ENCODE measurements at regions not wholly inside any gene's neighbourhood (a gene's known extent, or its start where the extent isn't known, plus 50 kb on each side); places are given as distances from the start of the nearest gene placed in this dataset.

GRCh38 chr4:95987851-95988250 lies 148.0 kb downstream of the PDHA2 start:
- Histone ChIP-seq H3K36me3 (ENCODE audit: insufficient read depth, low read length, poor library complexity, severe bottlenecking) (no peaks in the 10 kb centered on the region), H3K27ac (ENCODE audit: low read depth, low read length, poor library complexity, severe bottlenecking) (no peak overlapping the region), H3K27me3 (replicated peaks; ENCODE audit: insufficient read depth, low read depth, low read length, poor library complexity) (no peaks in the 10 kb centered on the region), H3K4me3 (ENCODE audit: low read depth, low read length, poor library complexity, severe bottlenecking) (no peak overlapping the region), H3K4me1 (ENCODE audit: insufficient read depth, low read length, poor library complexity, severe bottlenecking) (no peaks in the 10 kb centered on the region), H3K9me3 (ENCODE audit: low read depth, low read length, poor library complexity, severe bottlenecking) (no peaks in the 10 kb centered on the region)
- no peak for TF ChIP-seq EZH2 (IDR thresholded peaks at IDR 0.05; ENCODE audit: borderline replicate concordance, low read depth, low read length, poor library complexity, severe bottlenecking)
- TF ChIP-seq CTCF (conservative IDR thresholded peaks at IDR 0.05; ENCODE audit: low read depth, low read length) = no peak
- DNase-seq (ENCODE audit: low spot score) = no peak
- BruUV-seq (replicated peaks) = no TSS peak
- ChIA-PET POLR2A (ENCODE audit: low non-redundant PET) (no interaction called here), CTCF (no interaction called here)
- intact Hi-C loops (cut with micrococcal nuclease; ENCODE audit: unreplicated experiment) = no loop called here

- Histone ChIP-seq H3K4me3 (ENCODE audit: low read depth, low read length, poor library complexity, severe bottlenecking) (no peak overlapping the region), H3K27ac (ENCODE audit: low read depth, low read length, poor library complexity, severe bottlenecking) (no peak overlapping the region), H3K36me3 (ENCODE audit: insufficient read depth, low read length, poor library complexity, severe bottlenecking) (no peaks in the 10 kb centered on the region), H3K27me3 (replicated peaks; ENCODE audit: insufficient read depth, low read depth, low read length, poor library complexity) (no peaks in the 10 kb centered on the region), H3K4me1 (ENCODE audit: insufficient read depth, low read length, poor library complexity, severe bottlenecking) (no peaks in the 10 kb centered on the region), H3K9me3 (ENCODE audit: low read depth, low read length, poor library complexity, severe bottlenecking) (no peaks in the 10 kb centered on the region)
- no peak for DNase-seq (ENCODE audit: low spot score)
- no TSS peak for BruUV-seq (replicated peaks)
- POLR2A ChIA-PET (ENCODE audit: low non-redundant PET) = no interaction called here
- TF ChIP-seq CTCF (conservative IDR thresholded peaks at IDR 0.05; ENCODE audit: low read depth, low read length) (no peak), EZH2 (IDR thresholded peaks at IDR 0.05; ENCODE audit: borderline replicate concordance, low read depth, low read length, poor library complexity, severe bottlenecking) (no peak)
- intact Hi-C loops (cut with micrococcal nuclease; ENCODE audit: unreplicated experiment) = no loop called here
- CTCF ChIA-PET = no interaction called here
These were observed 158.4 kb downstream of the PDHA2 start for GRCh38 chr4:95998311-95998710.

DNA sequence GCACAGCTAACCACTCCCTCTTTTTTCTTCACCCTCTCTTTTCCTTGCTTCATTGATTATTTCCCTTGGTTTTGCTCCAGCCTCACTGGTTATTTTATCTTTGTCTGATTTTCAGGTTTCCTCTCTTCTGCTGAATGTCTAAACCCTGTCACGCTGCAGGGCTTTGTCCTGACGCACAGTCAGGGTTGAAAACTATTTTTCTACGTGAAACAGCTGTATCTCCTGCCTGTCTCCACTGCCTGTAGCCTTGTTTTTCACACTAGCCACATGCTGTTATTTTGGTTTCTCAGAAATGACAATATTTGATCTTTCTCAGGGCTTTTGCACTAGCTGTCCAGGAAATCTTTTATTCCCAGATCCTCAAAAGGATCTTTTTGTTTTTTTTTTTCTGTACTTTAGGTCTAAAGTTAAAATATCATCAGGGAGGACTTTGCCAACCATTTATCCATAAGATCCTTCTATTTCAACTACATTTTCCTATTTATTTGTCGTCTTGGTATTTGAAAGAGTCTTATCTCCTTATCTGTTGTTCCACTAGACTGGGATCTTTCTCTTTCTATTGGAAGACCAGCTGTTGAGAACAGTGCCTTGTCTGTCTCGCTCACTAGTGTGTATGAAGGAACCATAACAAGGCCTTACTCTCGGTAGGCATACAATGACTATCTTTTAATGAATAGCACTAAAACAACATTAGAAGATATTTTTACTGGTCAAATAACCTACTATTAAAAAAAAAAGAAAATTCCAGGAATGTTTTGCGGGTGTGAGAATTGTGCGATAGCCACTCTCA lies 164.3 kb downstream of the PDHA2 start:
- no peaks in the 10 kb centered on the region for H3K27me3 ChIP-seq (replicated peaks; ENCODE audit: insufficient read depth, low read depth, low read length, poor library complexity)
- intact Hi-C loops (cut with micrococcal nuclease; ENCODE audit: unreplicated experiment) = no loop called here
- no peak for TF ChIP-seq CTCF (conservative IDR thresholded peaks at IDR 0.05; ENCODE audit: low read depth, low read length)
- TF ChIP-seq EZH2 (IDR thresholded peaks at IDR 0.05; ENCODE audit: borderline replicate concordance, low read depth, low read length, poor library complexity, severe bottlenecking) = no peak
- no peaks in the 10 kb centered on the region for H3K36me3 ChIP-seq (ENCODE audit: insufficient read depth, low read length, poor library complexity, severe bottlenecking)
- ChIA-PET CTCF (no interaction called here), POLR2A (ENCODE audit: low non-redundant PET) (no interaction called here)
- no peaks in the 10 kb centered on the region for H3K4me1 ChIP-seq (ENCODE audit: insufficient read depth, low read length, poor library complexity, severe bottlenecking)
- H3K9me3 ChIP-seq (ENCODE audit: low read depth, low read length, poor library complexity, severe bottlenecking) = no peaks in the 10 kb centered on the region
- no peak for DNase-seq (ENCODE audit: low spot score)
- H3K4me3 ChIP-seq (ENCODE audit: low read depth, low read length, poor library complexity, severe bottlenecking) = no peak overlapping the region
- no peak overlapping the region for H3K27ac ChIP-seq (ENCODE audit: low read depth, low read length, poor library complexity, severe bottlenecking)
- no TSS peak for BruUV-seq (replicated peaks)

Data from A673 (cell line).